H9 (cell line): ENCODE measurements at regions not wholly inside any gene's neighbourhood (a gene's known extent, or its start where the extent isn't known, plus 50 kb on each side); places are given as distances from the start of the nearest gene placed in this dataset.
A peak's percentile ranks its signal among the peaks of the same experiment; 100 is the strongest.

Experiments used
- DNase-seq: peaks from one replicate; pipeline ENCODE4 v3.0.0-alpha.2; 2017
- H2AFZ ChIP-seq: one replicate; pipeline ENCODE4 v1.6.1; 2013; ENCODE audit warnings: mild to moderate bottlenecking, low read length, control low read depth, moderate library complexity
- H2AK5ac ChIP-seq: 2 replicates; pipeline ENCODE4 v1.6.1; 2013; ENCODE audit warnings: low read length, control low read depth, mixed read lengths; ENCODE audit not compliant: insufficient read length
- H2BK120ac ChIP-seq: one replicate; pipeline ENCODE4 v1.6.1; 2013; ENCODE audit warnings: low read depth, mild to moderate bottlenecking, low read length, control low read depth, inconsistent platforms; ENCODE audit not compliant: poor library complexity, severe bottlenecking
- H2BK12ac ChIP-seq: 2 replicates; pipeline ENCODE4 v1.6.1; 2013; ENCODE audit warnings: low read length, control low read depth, mixed read lengths, low read depth; ENCODE audit not compliant: insufficient read length
- H2BK15ac ChIP-seq: 2 replicates; pipeline ENCODE4 v1.6.1; 2013; ENCODE audit warnings: low read depth, low read length, control low read depth
- H2BK20ac ChIP-seq: one replicate; pipeline ENCODE4 v1.6.1; 2013; ENCODE audit warnings: low read depth, mild to moderate bottlenecking, low read length, control low read depth, inconsistent platforms; ENCODE audit not compliant: poor library complexity, severe bottlenecking
- H2BK5ac ChIP-seq: 2 replicates; pipeline ENCODE4 v1.6.1; 2013; ENCODE audit warnings: low read length, control low read depth, mixed read lengths; ENCODE audit not compliant: insufficient read length
- H3K14ac ChIP-seq: 2 replicates; pipeline ENCODE4 v1.6.1; 2013; ENCODE audit warnings: low read length, control low read depth; ENCODE audit not compliant: insufficient read depth
- H3K18ac ChIP-seq: 2 replicates; pipeline ENCODE4 v1.6.1; 2013; ENCODE audit warnings: low read depth, mild to moderate bottlenecking, mixed read lengths, low read length, control low read depth; ENCODE audit not compliant: insufficient read length
- H3K23ac ChIP-seq: 2 replicates; pipeline ENCODE4 v1.6.1; 2013; ENCODE audit warnings: low read length, control low read depth, mixed read lengths, low read depth; ENCODE audit not compliant: insufficient read length
- H3K23me2 ChIP-seq: 2 replicates; pipeline ENCODE4 v1.6.1; 2013; ENCODE audit warnings: low read depth, mild to moderate bottlenecking, mixed read lengths, low read length, control low read depth; ENCODE audit not compliant: insufficient read length, poor library complexity, severe bottlenecking
- H3K27ac ChIP-seq: 2 replicates; pipeline ENCODE4 v1.5.1; 2013; ENCODE audit warnings: low read length, control low read depth, mixed read lengths, low read depth; ENCODE audit not compliant: insufficient read length
- H3K27me3 ChIP-seq: 2 replicates; pipeline ENCODE4 v1.6.1; 2013; ENCODE audit warnings: low read length, control low read depth, inconsistent platforms; ENCODE audit not compliant: insufficient read depth
- H3K4ac ChIP-seq: 2 replicates; pipeline ENCODE4 v1.6.1; 2013; ENCODE audit warnings: low read depth, mild to moderate bottlenecking, control low read depth, inconsistent platforms, low read length, moderate library complexity
- H3K4me1 ChIP-seq: 2 replicates; pipeline ENCODE4 v1.6.1; 2013; ENCODE audit warnings: low read length, control low read depth, inconsistent platforms; ENCODE audit not compliant: insufficient read depth
- H3K4me2 ChIP-seq: 2 replicates; pipeline ENCODE4 v1.6.1; 2013; ENCODE audit warnings: low read length, control low read depth, mixed read lengths; ENCODE audit not compliant: insufficient read length, insufficient read depth
- H3K56ac ChIP-seq: 2 replicates; pipeline ENCODE4 v1.6.1; 2013; ENCODE audit warnings: low read depth, mild to moderate bottlenecking, mixed read lengths, low read length, control low read depth; ENCODE audit not compliant: insufficient read length
- H3K79me1 ChIP-seq: 2 replicates; pipeline ENCODE4 v1.6.1; 2013; ENCODE audit warnings: low read depth, mild to moderate bottlenecking, moderate library complexity, low read length, control low read depth, inconsistent platforms; ENCODE audit not compliant: insufficient read depth, poor library complexity, severe bottlenecking
- H3K79me2 ChIP-seq: 2 replicates; pipeline ENCODE4 v1.6.1; 2013; ENCODE audit warnings: low read length, control low read depth, inconsistent platforms; ENCODE audit not compliant: insufficient read depth
- H3K9ac ChIP-seq: 2 replicates; pipeline ENCODE4 v1.6.1; 2013; ENCODE audit warnings: low read length, control low read depth, mixed read lengths; ENCODE audit not compliant: insufficient read length; ENCODE audit errors: extremely low read depth
- H3K9me3 ChIP-seq: one replicate; pipeline ENCODE4 v1.6.1; 2013; ENCODE audit warnings: low read depth, low read length, inconsistent platforms; ENCODE audit not compliant: control insufficient read depth
- H3T11ph ChIP-seq: one replicate; pipeline ENCODE4 v1.6.1; 2013; ENCODE audit warnings: mild to moderate bottlenecking, low read length, control low read depth, inconsistent platforms
- H4K20me1 ChIP-seq: one replicate; pipeline ENCODE4 v1.6.1; 2013; ENCODE audit not compliant: control insufficient read depth, insufficient read length, insufficient read depth
- H4K5ac ChIP-seq: 2 replicates; pipeline ENCODE4 v1.6.1; 2013; ENCODE audit warnings: low read depth, mild to moderate bottlenecking, mixed read lengths, low read length, control low read depth; ENCODE audit not compliant: insufficient read length
- H4K8ac ChIP-seq: replicated peaks from 2 replicates; pipeline ENCODE4 v1.6.1; 2013; ENCODE audit warnings: low read length, control low read depth, mixed read lengths, low read depth; ENCODE audit not compliant: insufficient read length
- H4K91ac ChIP-seq: 2 replicates; pipeline ENCODE4 v1.6.1; 2013; ENCODE audit warnings: low read depth, mild to moderate bottlenecking, moderate library complexity, mixed read lengths, low read length, control low read depth; ENCODE audit not compliant: insufficient read length
- H3K27ac Mint-ChIP-seq, 3 experiments: 2 replicates in 2 of 3; 3 replicates in 1 of 3; pipeline ENCODE4 v1.8.0; 2020 to 2021; ENCODE audit warnings: mixed read lengths in 3 of 3, mild to moderate bottlenecking in 1 of 3, moderate library complexity in 1 of 3
- H3K27me3 Mint-ChIP-seq: 2 replicates; pipeline ENCODE4 v1.8.0; 2021; ENCODE audit warnings: low read depth, mild to moderate bottlenecking, moderate library complexity, mixed read lengths
- H3K36me3 Mint-ChIP-seq, 3 experiments: 2 replicates in 2 of 3; 3 replicates in 1 of 3; pipeline ENCODE4 v1.8.0; 2020 to 2021; ENCODE audit warnings: low read depth in 3 of 3, mixed read lengths in 3 of 3; ENCODE audit not compliant: insufficient read depth in 1 of 3
- H3K4me1 Mint-ChIP-seq, 2 experiments: 2 replicates each; pipeline ENCODE4 v1.8.0; 2020; ENCODE audit warnings: mixed read lengths in 2 of 2
- H3K4me3 Mint-ChIP-seq, 2 experiments: 2 replicates in 1 of 2; 3 replicates in 1 of 2; pipeline ENCODE4 v1.8.0; 2020 to 2021; ENCODE audit warnings: mild to moderate bottlenecking in 2 of 2, mixed read lengths in 2 of 2, moderate library complexity in 1 of 2
- H3K9me3 Mint-ChIP-seq, 2 experiments: 2 replicates in 1 of 2; 3 replicates in 1 of 2; pipeline ENCODE4 v1.8.0; 2020; ENCODE audit warnings: mild to moderate bottlenecking in 2 of 2, mixed read lengths in 2 of 2, moderate library complexity in 1 of 2
- WGBS: extraction: QIAGEN DNeasy Blood & Tissue Kit; methylation state at CpG from one replicate; pipeline ENCODE4 v1.1.7; 2013; ENCODE audit warnings: missing lambda C conversion rate, low lambda C conversion rate, mixed read lengths; ENCODE audit not compliant: insufficient read length; ENCODE audit errors: extremely low coverage; 5-methylcytosine and 5-hydroxymethylcytosine counted together
- TF ChIP-seq, protein P1 (sequence below): fragments of 200-600 bp; sonication (generic); conservative IDR thresholded peaks from 3 replicates; pipeline ENCODE4 v1.8.0; 2021; ENCODE audit warnings: antibody characterized with exemption, mild to moderate bottlenecking

DNA sequence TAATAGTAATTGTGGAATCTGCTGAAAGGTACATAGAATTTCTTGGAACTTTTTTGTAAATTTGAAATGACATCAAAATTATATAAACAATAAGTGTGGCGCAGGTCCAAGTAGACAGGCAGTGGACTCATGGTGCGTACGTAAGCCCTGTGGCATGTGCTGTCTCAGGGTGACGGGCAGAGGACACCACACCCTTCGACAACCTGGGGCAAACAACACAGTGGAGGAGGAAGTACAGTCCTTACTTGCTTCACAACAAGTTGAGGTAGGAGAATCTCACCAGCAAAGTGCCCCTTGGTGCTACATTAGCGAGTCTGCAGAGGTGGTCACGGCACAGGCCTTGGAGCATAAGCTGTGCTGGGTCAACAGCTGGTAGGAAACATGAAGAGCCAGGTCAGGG lies 180.9 kb downstream of the AEBP2 start:
- Mint-ChIP-seq H3K27me3 (no peaks in the 10 kb centered on the region), H3K9me3 (no peaks in the 10 kb centered on the region), H3K4me3 (no peak overlapping the region), H3K27ac (peak overlapping the region in 1 of 3 experiments; percentile 88; a peak in 1 of 7 replicates), H3K36me3 (no peaks in the 10 kb centered on the region), H3K4me1 (peaks cover 13% of the 10 kb centered on the region in 2 experiments)
- no CpG with 5 or more reads among the region's 7 CpGs for WGBS
- H3T11ph ChIP-seq = no peak overlapping the region
- H3K79me1 ChIP-seq = no peaks in the 10 kb centered on the region
- TF ChIP-seq, protein P1, sequence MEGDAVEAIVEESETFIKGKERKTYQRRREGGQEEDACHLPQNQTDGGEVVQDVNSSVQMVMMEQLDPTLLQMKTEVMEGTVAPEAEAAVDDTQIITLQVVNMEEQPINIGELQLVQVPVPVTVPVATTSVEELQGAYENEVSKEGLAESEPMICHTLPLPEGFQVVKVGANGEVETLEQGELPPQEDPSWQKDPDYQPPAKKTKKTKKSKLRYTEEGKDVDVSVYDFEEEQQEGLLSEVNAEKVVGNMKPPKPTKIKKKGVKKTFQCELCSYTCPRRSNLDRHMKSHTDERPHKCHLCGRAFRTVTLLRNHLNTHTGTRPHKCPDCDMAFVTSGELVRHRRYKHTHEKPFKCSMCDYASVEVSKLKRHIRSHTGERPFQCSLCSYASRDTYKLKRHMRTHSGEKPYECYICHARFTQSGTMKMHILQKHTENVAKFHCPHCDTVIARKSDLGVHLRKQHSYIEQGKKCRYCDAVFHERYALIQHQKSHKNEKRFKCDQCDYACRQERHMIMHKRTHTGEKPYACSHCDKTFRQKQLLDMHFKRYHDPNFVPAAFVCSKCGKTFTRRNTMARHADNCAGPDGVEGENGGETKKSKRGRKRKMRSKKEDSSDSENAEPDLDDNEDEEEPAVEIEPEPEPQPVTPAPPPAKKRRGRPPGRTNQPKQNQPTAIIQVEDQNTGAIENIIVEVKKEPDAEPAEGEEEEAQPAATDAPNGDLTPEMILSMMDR = no peak
- no peak overlapping the region for H2BK5ac ChIP-seq
- no peaks in the 10 kb centered on the region for H3K9me3 ChIP-seq
- no peak overlapping the region for H3K14ac ChIP-seq
- no peak overlapping the region for H2BK12ac ChIP-seq
- no peak overlapping the region for H3K56ac ChIP-seq
- H3K23ac ChIP-seq = no peak overlapping the region
- no peak overlapping the region for H3K4ac ChIP-seq
- no peak for DNase-seq
- H2BK120ac ChIP-seq = no peak overlapping the region
- no peak overlapping the region for H4K5ac ChIP-seq
- H4K8ac ChIP-seq = no peak overlapping the region
- no peak overlapping the region for H2BK20ac ChIP-seq
- H2AK5ac ChIP-seq = no peak overlapping the region
- no peaks in the 10 kb centered on the region for H3K27me3 ChIP-seq
- no peak overlapping the region for H3K18ac ChIP-seq
- H3K27ac ChIP-seq = no peak overlapping the region
- H4K91ac ChIP-seq = no peak overlapping the region
- no peak overlapping the region for H3K4me2 ChIP-seq
- H3K79me2 ChIP-seq = no peaks in the 10 kb centered on the region
- no peaks in the 10 kb centered on the region for H4K20me1 ChIP-seq
- H3K4me1 ChIP-seq = peaks cover 4% of the 10 kb centered on the region; the same call in 1 of the 2 replicates
- no peaks in the 10 kb centered on the region for H3K23me2 ChIP-seq
- no peak overlapping the region for H2BK15ac ChIP-seq
- no peak overlapping the region for H2AFZ ChIP-seq
- H3K9ac ChIP-seq = no peak overlapping the region
